OCI-LY7 (cell line): ENCODE measurements at regions not wholly inside any gene's neighbourhood (a gene's known extent, or its start where the extent isn't known, plus 50 kb on each side); places are given as distances from the start of the nearest gene placed in this dataset.

Experiments used
- BruUV-seq: library from RNA; stranded (reverse); fragments of 400-500 nt; replicated peaks from 2 replicates; lab custom pipeline; 2021; lab: Mats Ljungman, UMichigan
- CTCF ChIA-PET: fragments of 300-600 bp; sonication (Branson Sonifier 250); formaldehyde crosslinking; loops from one replicate; lab custom pipeline; 2022; ENCODE audit warnings: antibody characterized with exemption; ENCODE audit not compliant: unreplicated experiment; lab: Charles Lee
- POLR2A ChIA-PET: fragments of 300-600 bp; sonication (Branson Sonifier 250); formaldehyde crosslinking; loops from one replicate; lab custom pipeline; 2022; ENCODE audit warnings: antibody characterized with exemption; lab: Charles Lee
- DNase-seq: peaks from one replicate; pipeline ENCODE4 v3.0.0-alpha.2; 2015; ENCODE audit warnings: low spot score
- H2AFZ ChIP-seq: fragments of 200-600 bp; sonication (generic), shearing (Covaris generic); 2 replicates; pipeline ENCODE4 v1.6.1; 2014; ENCODE audit warnings: mild to moderate bottlenecking, antibody characterized with exemption, low read length, moderate library complexity
- H3K27ac ChIP-seq: fragments of 200-600 bp; sonication (generic); 2 replicates; pipeline ENCODE4 v1.5.1; 2014; ENCODE audit warnings: mixed run types, low read depth, mild to moderate bottlenecking, moderate library complexity, low read length, inconsistent platforms; ENCODE audit not compliant: poor library complexity, severe bottlenecking
- H3K36me3 ChIP-seq: fragments of 200-600 bp; sonication (generic); 2 replicates; pipeline ENCODE4 v1.6.1; 2014; ENCODE audit warnings: mild to moderate bottlenecking, antibody characterized with exemption, low read length, moderate library complexity, mixed read lengths; ENCODE audit not compliant: insufficient read depth
- H3K4me1 ChIP-seq: fragments of 200-600 bp; sonication (generic); 2 replicates; pipeline ENCODE4 v1.5.1; 2014; ENCODE audit warnings: mild to moderate bottlenecking, low read length; ENCODE audit not compliant: insufficient read depth, poor library complexity, severe bottlenecking
- H3K4me2 ChIP-seq: fragments of 200-600 bp; sonication (generic); 2 replicates; pipeline ENCODE4 v1.6.1; 2014; ENCODE audit warnings: mild to moderate bottlenecking, low read length
- H3K4me3 ChIP-seq: fragments of 200-600 bp; sonication (generic); 2 replicates; pipeline ENCODE4 v1.5.1; 2014; ENCODE audit warnings: mild to moderate bottlenecking, low read depth, low read length; ENCODE audit not compliant: poor library complexity, severe bottlenecking
- H3K79me2 ChIP-seq: fragments of 200-600 bp; sonication (generic); 2 replicates; pipeline ENCODE4 v1.6.1; 2016; ENCODE audit warnings: low read depth, mild to moderate bottlenecking, low read length, moderate library complexity, mixed read lengths; ENCODE audit not compliant: insufficient read depth
- H3K9me2 ChIP-seq: fragments of 200-600 bp; sonication (generic); 2 replicates; pipeline ENCODE4 v1.6.1; 2016; ENCODE audit warnings: mild to moderate bottlenecking, low read length, mixed read lengths; ENCODE audit not compliant: insufficient read depth
- H3K9me3 ChIP-seq: fragments of 200-600 bp; sonication (generic); 2 replicates; pipeline ENCODE4 v1.6.1; 2014; ENCODE audit warnings: mild to moderate bottlenecking, mixed run types, low read length, mixed read lengths
- H4K20me1 ChIP-seq: fragments of 200-600 bp; sonication (generic); 2 replicates; pipeline ENCODE4 v1.6.1; 2014; ENCODE audit warnings: mild to moderate bottlenecking, antibody characterized with exemption, low read length, moderate library complexity, mixed read lengths; ENCODE audit not compliant: insufficient read depth
- EZH2phosphoT487 ChIP-seq: fragments of 200-600 bp; sonication (generic); IDR thresholded peaks from 2 replicates; pipeline ENCODE4 v1.6.1; 2018; ENCODE audit warnings: low read depth, borderline replicate concordance, mild to moderate bottlenecking, mixed run types, antibody characterized with exemption, low read length, moderate library complexity, mixed read lengths
- intact Hi-C: fragments of 100-400 bp; cut with micrococcal nuclease; formaldehyde crosslinking; loops from one replicate; pipeline ENCODE4 v1.10.0; 2022; ENCODE audit not compliant: unreplicated experiment
- TF ChIP-seq, protein P1 (sequence below): fragments of 200-600 bp; sonication (generic); conservative IDR thresholded peaks from 2 replicates; pipeline ENCODE4 v1.5.1; 2014; ENCODE audit warnings: mild to moderate bottlenecking, antibody characterized with exemption, low read length, moderate library complexity, mixed read lengths

- peaks cover 40% of the 10 kb centered on the region for H3K4me1 ChIP-seq
- ChIA-PET POLR2A (no interaction called here), CTCF (no interaction called here)
These were observed 302.6 kb downstream of the KLF6 start for GRCh38 chr10:3482200-3482993.

GRCh38 chr10:3481496-3481895, 303.5 kb downstream of the KLF6 start:
- TF ChIP-seq, protein P1, sequence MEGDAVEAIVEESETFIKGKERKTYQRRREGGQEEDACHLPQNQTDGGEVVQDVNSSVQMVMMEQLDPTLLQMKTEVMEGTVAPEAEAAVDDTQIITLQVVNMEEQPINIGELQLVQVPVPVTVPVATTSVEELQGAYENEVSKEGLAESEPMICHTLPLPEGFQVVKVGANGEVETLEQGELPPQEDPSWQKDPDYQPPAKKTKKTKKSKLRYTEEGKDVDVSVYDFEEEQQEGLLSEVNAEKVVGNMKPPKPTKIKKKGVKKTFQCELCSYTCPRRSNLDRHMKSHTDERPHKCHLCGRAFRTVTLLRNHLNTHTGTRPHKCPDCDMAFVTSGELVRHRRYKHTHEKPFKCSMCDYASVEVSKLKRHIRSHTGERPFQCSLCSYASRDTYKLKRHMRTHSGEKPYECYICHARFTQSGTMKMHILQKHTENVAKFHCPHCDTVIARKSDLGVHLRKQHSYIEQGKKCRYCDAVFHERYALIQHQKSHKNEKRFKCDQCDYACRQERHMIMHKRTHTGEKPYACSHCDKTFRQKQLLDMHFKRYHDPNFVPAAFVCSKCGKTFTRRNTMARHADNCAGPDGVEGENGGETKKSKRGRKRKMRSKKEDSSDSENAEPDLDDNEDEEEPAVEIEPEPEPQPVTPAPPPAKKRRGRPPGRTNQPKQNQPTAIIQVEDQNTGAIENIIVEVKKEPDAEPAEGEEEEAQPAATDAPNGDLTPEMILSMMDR: no peak
- no peak for TF ChIP-seq EZH2phosphoT487
- Histone ChIP-seq H2AFZ (no peak overlapping the region), H3K36me3 (no peaks in the 10 kb centered on the region), H3K4me2 (no peak overlapping the region), H3K27ac (no peak overlapping the region), H3K9me3 (no peaks in the 10 kb centered on the region), H4K20me1 (no peaks in the 10 kb centered on the region), H3K4me3 (no peak overlapping the region), H3K79me2 (no peaks in the 10 kb centered on the region), H3K4me1 (peaks cover 40% of the 10 kb centered on the region), H3K9me2 (no peaks in the 10 kb centered on the region)
- ChIA-PET CTCF (no interaction called here), POLR2A (interaction anchor here (0.6 kb wide), 1 partner anchor 329 kb away, joined by 3 read pairs; no protein-coding TSS in a partner anchor)
- no TSS peak for BruUV-seq
- DNase-seq: no peak
- intact Hi-C loops: no loop called here

More at GRCh38 chr10:3482200-3482993, 302.6 kb downstream of the KLF6 start:
- Histone ChIP-seq H3K9me3 (no peaks in the 10 kb centered on the region), H3K79me2 (no peaks in the 10 kb centered on the region), H3K4me2 (peak overlapping the region; percentile 5), H2AFZ (peak overlapping the region; percentile 23; the same call in 1 of the 2 replicates), H4K20me1 (no peaks in the 10 kb centered on the region), H3K9me2 (no peaks in the 10 kb centered on the region), H3K27ac (no peak overlapping the region), H3K4me3 (no peak overlapping the region), H3K36me3 (no peaks in the 10 kb centered on the region)
- intact Hi-C loops: no loop called here
- TF ChIP-seq, protein P1: no peak
- TF ChIP-seq EZH2phosphoT487: no peak
- DNase-seq: peak; percentile 45
- no TSS peak for BruUV-seq

DNA sequence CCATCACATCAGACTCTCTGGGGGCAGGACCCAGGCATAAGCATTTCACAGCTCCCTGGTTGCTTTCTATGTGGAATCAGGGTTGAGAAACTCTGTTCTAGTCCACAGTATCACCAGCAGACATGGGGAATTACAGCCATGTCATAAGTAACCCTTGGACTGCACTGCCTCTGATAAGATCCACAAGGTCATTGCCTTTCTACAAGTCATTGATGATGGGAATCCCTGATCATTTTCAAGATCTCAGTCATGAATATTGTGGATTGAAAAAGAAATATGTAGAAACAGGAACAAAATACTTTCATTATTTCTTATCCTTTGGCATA, 304.1 kb downstream of the KLF6 start:
- intact Hi-C loops: no loop called here

More for the DNA sequence above, 304.1 kb downstream of the KLF6 start:
- Histone ChIP-seq H3K4me1 (peaks cover 37% of the 10 kb centered on the region), H3K27ac (no peak overlapping the region), H4K20me1 (no peaks in the 10 kb centered on the region), H3K4me3 (no peak overlapping the region), H3K9me2 (no peaks in the 10 kb centered on the region), H3K4me2 (no peak overlapping the region), H3K9me3 (no peaks in the 10 kb centered on the region), H3K36me3 (no peaks in the 10 kb centered on the region), H3K79me2 (no peaks in the 10 kb centered on the region), H2AFZ (no peak overlapping the region)
- DNase-seq: no peak
- ChIA-PET CTCF (no interaction called here), POLR2A (interaction anchor here (0.6 kb wide), 1 partner anchor 329 kb away, joined by 3 read pairs; no protein-coding TSS in a partner anchor)
- BruUV-seq: no TSS peak
- TF ChIP-seq EZH2phosphoT487: no peak
- TF ChIP-seq, protein P1: no peak
